ENCODE measurements at regions not wholly inside any gene's neighbourhood (a gene's known extent, or its start where the extent isn't known, plus 50 kb on each side); places are given as distances from the start of the nearest gene placed in this dataset.

DNA sequence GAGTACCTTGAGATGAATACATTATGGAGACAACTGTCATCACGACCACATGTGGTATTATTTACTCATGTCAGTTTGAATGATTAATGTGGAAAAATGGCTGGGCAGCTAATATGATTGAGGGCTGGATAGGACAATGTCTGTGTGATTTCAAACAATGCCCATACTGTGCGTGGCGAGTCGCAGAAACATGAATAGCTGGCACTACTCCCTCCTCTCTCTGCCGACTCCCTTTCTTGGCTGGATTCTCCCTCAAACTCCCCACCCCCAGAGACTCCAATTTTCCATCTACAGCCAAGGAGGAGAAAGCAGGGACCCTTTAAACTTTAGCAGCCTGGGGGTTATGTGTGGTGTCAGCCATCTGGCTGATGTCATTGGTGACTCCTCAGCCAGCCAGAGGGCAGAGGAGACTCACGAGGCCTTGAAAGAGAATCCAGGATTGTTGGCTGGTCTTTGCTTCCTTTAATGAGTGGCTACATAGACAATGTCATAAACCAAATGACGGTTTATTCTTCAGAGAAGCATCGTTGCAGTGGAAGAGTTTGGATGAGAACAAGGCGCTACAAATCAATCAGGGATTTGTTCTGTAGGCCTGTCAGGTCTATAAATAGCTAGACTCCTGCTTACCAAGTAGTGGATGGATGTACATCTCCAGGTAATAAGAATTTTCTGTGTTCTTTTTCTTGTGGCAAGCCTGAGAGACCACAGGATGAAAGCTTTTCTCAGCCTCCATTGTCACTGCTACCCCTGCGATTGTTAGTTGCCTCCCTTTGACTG is 165.6 kb downstream of the DLEU7 start:
- TF ChIP-seq, protein P1, sequence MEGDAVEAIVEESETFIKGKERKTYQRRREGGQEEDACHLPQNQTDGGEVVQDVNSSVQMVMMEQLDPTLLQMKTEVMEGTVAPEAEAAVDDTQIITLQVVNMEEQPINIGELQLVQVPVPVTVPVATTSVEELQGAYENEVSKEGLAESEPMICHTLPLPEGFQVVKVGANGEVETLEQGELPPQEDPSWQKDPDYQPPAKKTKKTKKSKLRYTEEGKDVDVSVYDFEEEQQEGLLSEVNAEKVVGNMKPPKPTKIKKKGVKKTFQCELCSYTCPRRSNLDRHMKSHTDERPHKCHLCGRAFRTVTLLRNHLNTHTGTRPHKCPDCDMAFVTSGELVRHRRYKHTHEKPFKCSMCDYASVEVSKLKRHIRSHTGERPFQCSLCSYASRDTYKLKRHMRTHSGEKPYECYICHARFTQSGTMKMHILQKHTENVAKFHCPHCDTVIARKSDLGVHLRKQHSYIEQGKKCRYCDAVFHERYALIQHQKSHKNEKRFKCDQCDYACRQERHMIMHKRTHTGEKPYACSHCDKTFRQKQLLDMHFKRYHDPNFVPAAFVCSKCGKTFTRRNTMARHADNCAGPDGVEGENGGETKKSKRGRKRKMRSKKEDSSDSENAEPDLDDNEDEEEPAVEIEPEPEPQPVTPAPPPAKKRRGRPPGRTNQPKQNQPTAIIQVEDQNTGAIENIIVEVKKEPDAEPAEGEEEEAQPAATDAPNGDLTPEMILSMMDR (IDR thresholded peaks at IDR 0.05) = no peak
- TF ChIP-seq EP300 (IDR thresholded peaks at IDR 0.05) (no peak), POLR2A (IDR thresholded peaks at IDR 0.05) (no peak)

Data from ovary (tissue), 3 donors.